Colonic mucosa (tissue), 4 donors: ENCODE measurements at regions not wholly inside any gene's neighbourhood (a gene's known extent, or its start where the extent isn't known, plus 50 kb on each side); places are given as distances from the start of the nearest gene placed in this dataset.

ENCODE experiments used
- DNase-seq: peaks from one replicate; pipeline ENCODE4 v3.0.0-alpha.2; 2020
- H3K27ac ChIP-seq: fragments of 200-600 bp; one replicate; pipeline ENCODE4 v1.8.0; 2021
- H3K27me3 ChIP-seq: fragments of 200-600 bp; one replicate; pipeline ENCODE4 v1.8.0; 2021
- H3K36me3 ChIP-seq: fragments of 200-600 bp; one replicate; pipeline ENCODE4 v1.8.0; 2021
- H3K4me1 ChIP-seq: fragments of 200-600 bp; one replicate; pipeline ENCODE4 v1.8.0; 2021; ENCODE audit warnings: mild to moderate bottlenecking
- H3K4me3 ChIP-seq: fragments of 200-600 bp; one replicate; pipeline ENCODE4 v1.8.0; 2021
- H3K9ac ChIP-seq, 2 donors: one replicate each; pipeline ENCODE4 v1.7.0; 2013; ENCODE audit warnings: control low read depth in 2 of 2, low read depth in 2 of 2, low read length in 2 of 2
- H3K9me3 ChIP-seq: fragments of 200-600 bp; one replicate; pipeline ENCODE4 v1.8.0; 2021
- CTCF ChIP-seq: fragments of 200-600 bp; IDR thresholded peaks from one replicate; pipeline ENCODE4 v1.8.0; 2022; ENCODE audit warnings: antibody characterized with exemption, mild to moderate bottlenecking
- intact Hi-C: fragments of 100-400 bp; cut with DNase I; formaldehyde crosslinking; loops from one replicate; pipeline ENCODE4 v1.14.1; 2022
- donor health status: healthy.
- donor health status: DM: no; HTN: no; CAD: no.
- donor health status: DM: no; HTN: no; CAD: no.

- Histone ChIP-seq H3K4me3 (no peak overlapping the region), H3K27ac (no peak overlapping the region), H3K36me3 (no peaks in the 10 kb centered on the region), H3K27me3 (no peaks in the 10 kb centered on the region), H3K4me1 (no peaks in the 10 kb centered on the region), H3K9me3 (no peaks in the 10 kb centered on the region), H3K9ac (no peak overlapping the region)
- no peak for TF ChIP-seq CTCF
- intact Hi-C loops, result no loop called here
- DNase-seq, result no peak
These were observed 112.4 kb downstream of the SH3TC2 start for GRCh38 chr5:148950471-148950863.

- Histone ChIP-seq H3K4me1 (no peaks in the 10 kb centered on the region), H3K4me3 (no peak overlapping the region), H3K27ac (no peak overlapping the region), H3K9me3 (no peaks in the 10 kb centered on the region), H3K27me3 (no peaks in the 10 kb centered on the region), H3K36me3 (no peaks in the 10 kb centered on the region), H3K9ac (no peak overlapping the region)
- TF ChIP-seq CTCF, result no peak
- DNase-seq, result no peak
- intact Hi-C loops, result no loop called here
These were observed 112.0 kb downstream of the SH3TC2 start for GRCh38 chr5:148950892-148951291.

GRCh38 chr5:148951612-148952011 lies 111.2 kb downstream of the SH3TC2 start:
- Histone ChIP-seq H3K27me3 (no peaks in the 10 kb centered on the region), H3K4me3 (no peak overlapping the region), H3K4me1 (no peaks in the 10 kb centered on the region), H3K36me3 (no peaks in the 10 kb centered on the region), H3K9ac (no peak overlapping the region), H3K27ac (no peak overlapping the region), H3K9me3 (no peaks in the 10 kb centered on the region)
- TF ChIP-seq CTCF, result no peak
- DNase-seq, result no peak
- intact Hi-C loops, result no loop called here

- Histone ChIP-seq H3K4me3 (no peak overlapping the region), H3K9ac (no peak overlapping the region), H3K27ac (no peak overlapping the region), H3K36me3 (no peaks in the 10 kb centered on the region), H3K27me3 (no peaks in the 10 kb centered on the region), H3K4me1 (no peaks in the 10 kb centered on the region), H3K9me3 (no peaks in the 10 kb centered on the region)
- intact Hi-C loops, result no loop called here
- DNase-seq, result no peak
- TF ChIP-seq CTCF, result no peak
These were observed 110.6 kb downstream of the SH3TC2 start for GRCh38 chr5:148952097-148952867.

- intact Hi-C loops, result no loop called here
These were observed 109.2 kb downstream of the SH3TC2 start for GRCh38 chr5:148953711-148954110.

More at GRCh38 chr5:148953711-148954110, 109.2 kb downstream of the SH3TC2 start:
- Histone ChIP-seq H3K36me3 (no peaks in the 10 kb centered on the region), H3K27me3 (no peaks in the 10 kb centered on the region), H3K9me3 (no peaks in the 10 kb centered on the region), H3K4me3 (no peak overlapping the region), H3K4me1 (no peaks in the 10 kb centered on the region), H3K9ac (no peak overlapping the region), H3K27ac (no peak overlapping the region)
- TF ChIP-seq CTCF, result no peak
- DNase-seq, result no peak
